Natural killer cell treated with Interleukin-12 subunit alpha and Interleukin-12 subunit beta and Interleukin-15 and Interleukin-18, amount 100 ng/mL, for 72 hours (primary cell): ENCODE measurements at regions not wholly inside any gene's neighbourhood (a gene's known extent, or its start where the extent isn't known, plus 50 kb on each side); places are given as distances from the start of the nearest gene placed in this dataset.

Experiments used
- ATAC-seq, 2 donors: fragments of 150-1000 bp; cut with Tn5 transposase in 1 of 2; sonication (Bioruptor Pico), chemical (Tn5 transposase) in 1 of 2; 2 replicates each; pipeline ENCODE4 v1.10.0; 2021
- DNase-seq: peaks from one replicate; pipeline ENCODE4 v3.0.0; 2022; ENCODE audit warnings: low spot score
- H3K27ac Mint-ChIP-seq, 2 donors: 1 replicate in 1 of 2; 2 replicates in 1 of 2; pipeline ENCODE4 v1.8.0; 2022; ENCODE audit warnings: mixed read lengths in 2 of 2, mild to moderate bottlenecking in 1 of 2, moderate library complexity in 1 of 2
- H3K27me3 Mint-ChIP-seq, 2 donors: 1 replicate in 1 of 2; 2 replicates in 1 of 2; pipeline ENCODE4 v1.8.0; 2022; ENCODE audit warnings: mixed read lengths in 2 of 2
- H3K36me3 Mint-ChIP-seq: one replicate; pipeline ENCODE4 v1.8.0; 2022; ENCODE audit warnings: mixed read lengths
- H3K4me1 Mint-ChIP-seq, 2 donors: 1 replicate in 1 of 2; 2 replicates in 1 of 2; pipeline ENCODE4 v1.8.0; 2022; ENCODE audit warnings: low read depth in 2 of 2, mixed read lengths in 2 of 2, mild to moderate bottlenecking in 1 of 2
- H3K4me3 Mint-ChIP-seq: one replicate; pipeline ENCODE4 v1.8.0; 2022; ENCODE audit warnings: mixed read lengths
- H3K9me3 Mint-ChIP-seq: 2 replicates; pipeline ENCODE4 v1.8.0; 2022; ENCODE audit warnings: mixed read lengths

- no peaks in the 10 kb centered on the region for H3K27me3 Mint-ChIP-seq
- ATAC-seq: no peak
- no peak for DNase-seq
- H3K27ac Mint-ChIP-seq: no peak overlapping the region
- H3K4me1 Mint-ChIP-seq: no peaks in the 10 kb centered on the region
- no peak overlapping the region for H3K4me3 Mint-ChIP-seq
- H3K9me3 Mint-ChIP-seq: peaks cover 8% of the 10 kb centered on the region
- no peaks in the 10 kb centered on the region for H3K36me3 Mint-ChIP-seq
These were observed 85.7 kb upstream of the IGFBP3 start for GRCh38 chr7:46006723-46007122.

- no peak overlapping the region for H3K4me3 Mint-ChIP-seq
- H3K9me3 Mint-ChIP-seq: peaks cover 8% of the 10 kb centered on the region
- H3K27me3 Mint-ChIP-seq: no peaks in the 10 kb centered on the region
- H3K36me3 Mint-ChIP-seq: no peaks in the 10 kb centered on the region
- no peak for ATAC-seq
- no peaks in the 10 kb centered on the region for H3K4me1 Mint-ChIP-seq
- no peak for DNase-seq
- no peak overlapping the region for H3K27ac Mint-ChIP-seq
These were observed 85.1 kb upstream of the IGFBP3 start for GRCh38 chr7:46006212-46006611.

GRCh38 chr7:46004965-46005364 is 83.9 kb upstream of the IGFBP3 start:
- Mint-ChIP-seq H3K36me3 (no peaks in the 10 kb centered on the region), H3K9me3 (peaks cover 8% of the 10 kb centered on the region), H3K4me3 (no peak overlapping the region), H3K27ac (no peak overlapping the region), H3K4me1 (no peaks in the 10 kb centered on the region), H3K27me3 (no peaks in the 10 kb centered on the region)
- DNase-seq: no peak
- no peak for ATAC-seq

- Mint-ChIP-seq H3K4me1 (no peaks in the 10 kb centered on the region), H3K9me3 (peaks cover 8% of the 10 kb centered on the region), H3K4me3 (no peak overlapping the region), H3K27me3 (no peaks in the 10 kb centered on the region), H3K27ac (no peak overlapping the region), H3K36me3 (no peaks in the 10 kb centered on the region)
- DNase-seq: no peak
- no peak for ATAC-seq
These were observed 83.1 kb upstream of the IGFBP3 start for GRCh38 chr7:46003896-46004875.

- Mint-ChIP-seq H3K27me3 (no peaks in the 10 kb centered on the region), H3K36me3 (peaks cover under 1% of the 10 kb centered on the region), H3K9me3 (peaks cover 8% of the 10 kb centered on the region), H3K4me1 (no peaks in the 10 kb centered on the region), H3K27ac (no peak overlapping the region), H3K4me3 (no peak overlapping the region)
- ATAC-seq: no peak
- no peak for DNase-seq
These were observed 82.1 kb upstream of the IGFBP3 start for GRCh38 chr7:46003161-46003560.

- Mint-ChIP-seq H3K27ac (no peak overlapping the region), H3K36me3 (peaks cover 17% of the 10 kb centered on the region), H3K4me3 (no peak overlapping the region), H3K4me1 (no peaks in the 10 kb centered on the region), H3K9me3 (peaks cover 14% of the 10 kb centered on the region), H3K27me3 (no peaks in the 10 kb centered on the region)
- no peak for ATAC-seq
- no peak for DNase-seq
These were observed 79.4 kb upstream of the IGFBP3 start for GRCh38 chr7:46000513-46000912.

- ATAC-seq (no peak), DNase-seq (no peak)
- no peaks in the 10 kb centered on the region for H3K4me1 Mint-ChIP-seq
- no peak overlapping the region for H3K4me3 Mint-ChIP-seq
- H3K27me3 Mint-ChIP-seq: no peaks in the 10 kb centered on the region
- H3K27ac Mint-ChIP-seq: no peak overlapping the region
- H3K36me3 Mint-ChIP-seq: peaks cover 23% of the 10 kb centered on the region
- peaks cover 16% of the 10 kb centered on the region for H3K9me3 Mint-ChIP-seq
These were observed 78.5 kb upstream of the IGFBP3 start for GRCh38 chr7:45999541-45999940.

GRCh38 chr7:45998506-45998905 is 77.4 kb upstream of the IGFBP3 start:
- no peak overlapping the region for H3K27ac Mint-ChIP-seq
- H3K9me3 Mint-ChIP-seq: peaks cover 12% of the 10 kb centered on the region
- ATAC-seq (no peak), DNase-seq (no peak)
- H3K4me3 Mint-ChIP-seq: no peak overlapping the region
- no peaks in the 10 kb centered on the region for H3K4me1 Mint-ChIP-seq
- H3K36me3 Mint-ChIP-seq: peaks cover 34% of the 10 kb centered on the region
- no peaks in the 10 kb centered on the region for H3K27me3 Mint-ChIP-seq

GRCh38 chr7:45993621-45994020 is 72.5 kb upstream of the IGFBP3 start:
- H3K27ac Mint-ChIP-seq: no peak overlapping the region
- H3K9me3 Mint-ChIP-seq: peaks cover 11% of the 10 kb centered on the region
- no peak overlapping the region for H3K4me3 Mint-ChIP-seq
- DNase-seq: no peak
- ATAC-seq: no peak
- no peaks in the 10 kb centered on the region for H3K27me3 Mint-ChIP-seq
- peaks cover 52% of the 10 kb centered on the region for H3K36me3 Mint-ChIP-seq
- no peaks in the 10 kb centered on the region for H3K4me1 Mint-ChIP-seq

- Mint-ChIP-seq H3K4me1 (no peaks in the 10 kb centered on the region), H3K36me3 (peaks cover 49% of the 10 kb centered on the region), H3K27me3 (no peaks in the 10 kb centered on the region), H3K27ac (no peak overlapping the region), H3K4me3 (no peak overlapping the region), H3K9me3 (peaks cover 11% of the 10 kb centered on the region)
- ATAC-seq: no peak
- DNase-seq: no peak
These were observed 71.8 kb upstream of the IGFBP3 start for GRCh38 chr7:45992826-45993225.

GRCh38 chr7:45990276-45990675 is 69.2 kb upstream of the IGFBP3 start:
- Mint-ChIP-seq H3K36me3 (peaks cover 33% of the 10 kb centered on the region), H3K4me1 (peaks cover 0 to under 1% of the 10 kb centered on the region in 2 donors)

GRCh38 chr7:45988405-45989057 is 67.5 kb upstream of the IGFBP3 start:
- Mint-ChIP-seq H3K36me3 (peaks cover 19% of the 10 kb centered on the region), H3K27ac (no peak overlapping the region), H3K4me1 (peaks cover 0 to 4% of the 10 kb centered on the region in 2 donors), H3K27me3 (no peaks in the 10 kb centered on the region), H3K9me3 (no peaks in the 10 kb centered on the region), H3K4me3 (no peak overlapping the region)
- no peak for DNase-seq
- no peak for ATAC-seq

More at GRCh38 chr7:45990276-45990675, 69.2 kb upstream of the IGFBP3 start:
- peaks cover 3% of the 10 kb centered on the region for H3K9me3 Mint-ChIP-seq
- H3K27me3 Mint-ChIP-seq: no peaks in the 10 kb centered on the region
- no peak overlapping the region for H3K27ac Mint-ChIP-seq
- no peak overlapping the region for H3K4me3 Mint-ChIP-seq
- DNase-seq (no peak), ATAC-seq (no peak)

- ATAC-seq: no peak
- DNase-seq: no peak
- Mint-ChIP-seq H3K27me3 (no peaks in the 10 kb centered on the region), H3K27ac (no peak overlapping the region), H3K9me3 (no peaks in the 10 kb centered on the region), H3K36me3 (peaks cover 15% of the 10 kb centered on the region), H3K4me3 (no peak overlapping the region), H3K4me1 (peaks cover 0 to 4% of the 10 kb centered on the region in 2 donors)
These were observed 66.6 kb upstream of the IGFBP3 start for GRCh38 chr7:45987521-45988290.
